Activated CD4-positive, alpha-beta T cell treated with anti-CD3 and anti-CD28 coated beads, Interleukin-2, amount 50 U/mL, for 16 hours (primary cell): ENCODE measurements at regions not wholly inside any gene's neighbourhood (a gene's known extent, or its start where the extent isn't known, plus 50 kb on each side); places are given as distances from the start of the nearest gene placed in this dataset.

ENCODE experiments used
- DNase-seq: peaks from one replicate; pipeline ENCODE4 v3.0.0-alpha.2; 2020

- DNase-seq: no peak
Observed at GRCh38 chr11:120032766-120033390, 105.0 kb downstream of the TRIM29 start.

- no peak for DNase-seq
Observed at GRCh38 chr11:120031612-120032600, 106.0 kb downstream of the TRIM29 start.

GRCh38 chr11:120031156-120031555 is 106.8 kb downstream of the TRIM29 start:
- no peak for DNase-seq

- no peak for DNase-seq
Observed at GRCh38 chr11:120030411-120030810, 107.5 kb downstream of the TRIM29 start.

GRCh38 chr11:120029321-120029720 is 108.6 kb downstream of the TRIM29 start:
- DNase-seq: no peak

GRCh38 chr11:120028897-120029258 is 109.0 kb downstream of the TRIM29 start:
- DNase-seq: no peak

GRCh38 chr11:120028181-120028896 is 109.6 kb downstream of the TRIM29 start:
- DNase-seq: no peak

- no peak for DNase-seq
Observed at GRCh38 chr11:120027546-120028180, 110.2 kb downstream of the TRIM29 start.

- no peak for DNase-seq
Observed at GRCh38 chr11:120025606-120026335, 112.1 kb downstream of the TRIM29 start.

- no peak for DNase-seq
Observed at GRCh38 chr11:120024586-120024985, 113.3 kb downstream of the TRIM29 start.

- no peak for DNase-seq
Observed at GRCh38 chr11:120024046-120024445, 113.9 kb downstream of the TRIM29 start.

- DNase-seq: no peak
Observed at GRCh38 chr11:120023551-120023950, 114.4 kb downstream of the TRIM29 start.

- DNase-seq: no peak
Observed at GRCh38 chr11:120023120-120023519, 114.8 kb downstream of the TRIM29 start.

- DNase-seq: no peak
Observed at GRCh38 chr11:120022617-120023016, 115.3 kb downstream of the TRIM29 start.

- DNase-seq: no peak
Observed at GRCh38 chr11:120021978-120022377, 115.9 kb downstream of the TRIM29 start.

GRCh38 chr11:120021391-120021953 is 116.4 kb downstream of the TRIM29 start:
- no peak for DNase-seq

GRCh38 chr11:120020981-120021380 is 116.9 kb downstream of the TRIM29 start:
- no peak for DNase-seq

GRCh38 chr11:120020486-120020885 is 117.4 kb downstream of the TRIM29 start:
- no peak for DNase-seq

- DNase-seq: no peak
Observed at GRCh38 chr11:120019191-120019590, 118.7 kb downstream of the TRIM29 start.

GRCh38 chr11:120017582-120018150 is 120.2 kb downstream of the TRIM29 start:
- no peak for DNase-seq
